Esophagus muscularis mucosa (tissue), 3 donors: ENCODE measurements at regions not wholly inside any gene's neighbourhood (a gene's known extent, or its start where the extent isn't known, plus 50 kb on each side); places are given as distances from the start of the nearest gene placed in this dataset.

ENCODE experiments used
- CTCF ChIP-seq, 3 experiments: fragments of 200-600 bp in 2 of 3; fragments of 450-650 bp in 1 of 3; sonication (generic) in 2 of 3; IDR thresholded peaks; one replicate each; pipeline ENCODE4 v1.5.1; 2017 to 2019; ENCODE audit warnings: antibody characterized with exemption in 3 of 3, mild to moderate bottlenecking in 2 of 3, moderate library complexity in 1 of 3
- POLR2A ChIP-seq: fragments of 450-650 bp; IDR thresholded peaks from one replicate; pipeline ENCODE4 v1.6.1; 2017; ENCODE audit warnings: antibody characterized with exemption, moderate library complexity, mild to moderate bottlenecking, low read depth

GRCh38 chr4:136471051-136471450 lies 1061.2 kb downstream of the PCDH18 start:
- TF ChIP-seq CTCF (IDR thresholded peaks at IDR 0.05) = no peak
- TF ChIP-seq POLR2A = no peak
